ENCODE measurements at regions not wholly inside any gene's neighbourhood (a gene's known extent, or its start where the extent isn't known, plus 50 kb on each side); places are given as distances from the start of the nearest gene placed in this dataset.

DNA sequence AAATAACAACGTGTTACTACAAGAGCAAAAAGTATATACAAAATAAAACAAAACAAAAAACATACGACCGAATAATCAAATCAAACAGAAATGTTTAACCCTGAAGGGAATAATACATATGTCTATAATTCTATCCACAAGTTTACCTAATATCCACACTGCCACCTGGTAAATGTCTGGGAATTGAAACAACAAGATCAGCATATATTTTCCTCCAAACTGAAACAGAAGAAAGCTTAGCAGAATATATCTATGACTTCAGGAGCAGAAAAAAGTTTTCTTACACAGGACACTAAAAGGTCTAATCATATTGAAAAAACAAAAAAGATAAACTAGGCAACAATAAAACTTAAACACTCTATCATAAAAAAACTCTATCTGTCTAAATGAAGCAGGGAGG, 404.0 kb downstream of the CDH11 start:
- H3K36me3 ChIP-seq (ENCODE audit: insufficient read depth, low read length): no peaks in the 10 kb centered on the region
- H2AFZ ChIP-seq (ENCODE audit: low read depth, low read length): no peak overlapping the region
- no peak overlapping the region for H3K9ac ChIP-seq (ENCODE audit: low read length)
- H3K79me2 ChIP-seq (replicated peaks; ENCODE audit: insufficient read depth, low read length): no peaks in the 10 kb centered on the region
- H3K4me2 ChIP-seq (ENCODE audit: low read length): no peak overlapping the region
- H3K27me3 ChIP-seq (ENCODE audit: insufficient read depth, low read depth, low read length): no peaks in the 10 kb centered on the region
- TF ChIP-seq EZH2 (IDR thresholded peaks at IDR 0.05; ENCODE audit: borderline replicate concordance, insufficient read depth, low read length, poor library complexity, severe bottlenecking): no peak
- no peak for TF ChIP-seq RAD21 (conservative IDR thresholded peaks at IDR 0.05)
- no peak for TF ChIP-seq TAF1 (IDR thresholded peaks at IDR 0.05; ENCODE audit: low read depth)
- TF ChIP-seq, protein P1, sequence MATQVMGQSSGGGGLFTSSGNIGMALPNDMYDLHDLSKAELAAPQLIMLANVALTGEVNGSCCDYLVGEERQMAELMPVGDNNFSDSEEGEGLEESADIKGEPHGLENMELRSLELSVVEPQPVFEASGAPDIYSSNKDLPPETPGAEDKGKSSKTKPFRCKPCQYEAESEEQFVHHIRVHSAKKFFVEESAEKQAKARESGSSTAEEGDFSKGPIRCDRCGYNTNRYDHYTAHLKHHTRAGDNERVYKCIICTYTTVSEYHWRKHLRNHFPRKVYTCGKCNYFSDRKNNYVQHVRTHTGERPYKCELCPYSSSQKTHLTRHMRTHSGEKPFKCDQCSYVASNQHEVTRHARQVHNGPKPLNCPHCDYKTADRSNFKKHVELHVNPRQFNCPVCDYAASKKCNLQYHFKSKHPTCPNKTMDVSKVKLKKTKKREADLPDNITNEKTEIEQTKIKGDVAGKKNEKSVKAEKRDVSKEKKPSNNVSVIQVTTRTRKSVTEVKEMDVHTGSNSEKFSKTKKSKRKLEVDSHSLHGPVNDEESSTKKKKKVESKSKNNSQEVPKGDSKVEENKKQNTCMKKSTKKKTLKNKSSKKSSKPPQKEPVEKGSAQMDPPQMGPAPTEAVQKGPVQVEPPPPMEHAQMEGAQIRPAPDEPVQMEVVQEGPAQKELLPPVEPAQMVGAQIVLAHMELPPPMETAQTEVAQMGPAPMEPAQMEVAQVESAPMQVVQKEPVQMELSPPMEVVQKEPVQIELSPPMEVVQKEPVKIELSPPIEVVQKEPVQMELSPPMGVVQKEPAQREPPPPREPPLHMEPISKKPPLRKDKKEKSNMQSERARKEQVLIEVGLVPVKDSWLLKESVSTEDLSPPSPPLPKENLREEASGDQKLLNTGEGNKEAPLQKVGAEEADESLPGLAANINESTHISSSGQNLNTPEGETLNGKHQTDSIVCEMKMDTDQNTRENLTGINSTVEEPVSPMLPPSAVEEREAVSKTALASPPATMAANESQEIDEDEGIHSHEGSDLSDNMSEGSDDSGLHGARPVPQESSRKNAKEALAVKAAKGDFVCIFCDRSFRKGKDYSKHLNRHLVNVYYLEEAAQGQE (IDR thresholded peaks at IDR 0.05; ENCODE audit: borderline replicate concordance): no peak
- no peak for TF ChIP-seq EP300 (conservative IDR thresholded peaks at IDR 0.05; ENCODE audit: poor library complexity, severe bottlenecking)
- no peak for TF ChIP-seq POLR2AphosphoS5 (IDR thresholded peaks at IDR 0.05)
- no peak for TF ChIP-seq MXI1 (conservative IDR thresholded peaks at IDR 0.05; ENCODE audit: poor library complexity, severe bottlenecking)
- TF ChIP-seq, protein P2, sequence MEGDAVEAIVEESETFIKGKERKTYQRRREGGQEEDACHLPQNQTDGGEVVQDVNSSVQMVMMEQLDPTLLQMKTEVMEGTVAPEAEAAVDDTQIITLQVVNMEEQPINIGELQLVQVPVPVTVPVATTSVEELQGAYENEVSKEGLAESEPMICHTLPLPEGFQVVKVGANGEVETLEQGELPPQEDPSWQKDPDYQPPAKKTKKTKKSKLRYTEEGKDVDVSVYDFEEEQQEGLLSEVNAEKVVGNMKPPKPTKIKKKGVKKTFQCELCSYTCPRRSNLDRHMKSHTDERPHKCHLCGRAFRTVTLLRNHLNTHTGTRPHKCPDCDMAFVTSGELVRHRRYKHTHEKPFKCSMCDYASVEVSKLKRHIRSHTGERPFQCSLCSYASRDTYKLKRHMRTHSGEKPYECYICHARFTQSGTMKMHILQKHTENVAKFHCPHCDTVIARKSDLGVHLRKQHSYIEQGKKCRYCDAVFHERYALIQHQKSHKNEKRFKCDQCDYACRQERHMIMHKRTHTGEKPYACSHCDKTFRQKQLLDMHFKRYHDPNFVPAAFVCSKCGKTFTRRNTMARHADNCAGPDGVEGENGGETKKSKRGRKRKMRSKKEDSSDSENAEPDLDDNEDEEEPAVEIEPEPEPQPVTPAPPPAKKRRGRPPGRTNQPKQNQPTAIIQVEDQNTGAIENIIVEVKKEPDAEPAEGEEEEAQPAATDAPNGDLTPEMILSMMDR (IDR thresholded peaks at IDR 0.05; ENCODE audit: poor library complexity, severe bottlenecking): no peak
- no peak for TF ChIP-seq SMC3 (conservative IDR thresholded peaks at IDR 0.05; ENCODE audit: poor library complexity)
- H4K20me1 ChIP-seq (ENCODE audit: insufficient read depth): no peaks in the 10 kb centered on the region
- no peak overlapping the region for H3K27ac ChIP-seq (ENCODE audit: low read length)
- no peaks in the 10 kb centered on the region for H3K9me3 ChIP-seq (ENCODE audit: low read length)
- no peaks in the 10 kb centered on the region for H3K9me2 ChIP-seq (ENCODE audit: insufficient read depth, low read length)
- H3F3A ChIP-seq (ENCODE audit: insufficient read depth, low read length, poor library complexity, severe bottlenecking): no peaks in the 10 kb centered on the region
- H3K4me3 ChIP-seq (ENCODE audit: low read length): no peak overlapping the region

DNA sequence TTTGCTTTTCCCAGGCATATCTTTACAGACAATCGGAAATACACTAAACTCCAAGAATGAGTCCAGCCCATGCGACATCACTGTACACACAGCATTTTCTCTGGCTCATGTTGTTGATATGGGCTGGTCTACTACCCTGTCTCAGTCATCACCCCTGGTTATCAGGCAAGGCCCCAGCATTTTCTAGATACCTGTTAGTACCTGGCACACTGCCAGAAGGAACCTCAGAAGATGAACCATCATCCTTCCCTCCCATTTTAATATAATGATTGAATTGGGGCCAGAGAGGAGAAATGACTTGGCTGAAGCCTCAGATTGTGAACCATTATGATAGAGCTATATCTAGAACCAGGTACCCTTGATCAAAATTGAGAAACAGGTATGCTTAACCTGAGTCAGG, 406.2 kb downstream of the CDH11 start:
- Histone ChIP-seq H3K36me3 (ENCODE audit: insufficient read depth, low read length) (no peaks in the 10 kb centered on the region), H3K4me3 (ENCODE audit: low read length) (no peak overlapping the region), H4K20me1 (ENCODE audit: insufficient read depth) (no peaks in the 10 kb centered on the region), H3K9me2 (ENCODE audit: insufficient read depth, low read length) (no peaks in the 10 kb centered on the region), H3K9me3 (ENCODE audit: low read length) (no peaks in the 10 kb centered on the region), H3K27me3 (ENCODE audit: insufficient read depth, low read depth, low read length) (no peaks in the 10 kb centered on the region), H3K79me2 (replicated peaks; ENCODE audit: insufficient read depth, low read length) (no peaks in the 10 kb centered on the region), H3K9ac (ENCODE audit: low read length) (no peak overlapping the region), H3K4me2 (ENCODE audit: low read length) (no peak overlapping the region), H2AFZ (ENCODE audit: low read depth, low read length) (no peak overlapping the region), H3K27ac (ENCODE audit: low read length) (no peak overlapping the region), H3F3A (ENCODE audit: insufficient read depth, low read length, poor library complexity, severe bottlenecking) (no peaks in the 10 kb centered on the region)
- TF ChIP-seq, protein P1 (IDR thresholded peaks at IDR 0.05; ENCODE audit: borderline replicate concordance): no peak
- no peak for TF ChIP-seq EZH2 (IDR thresholded peaks at IDR 0.05; ENCODE audit: borderline replicate concordance, insufficient read depth, low read length, poor library complexity, severe bottlenecking)
- no peak for TF ChIP-seq MXI1 (conservative IDR thresholded peaks at IDR 0.05; ENCODE audit: poor library complexity, severe bottlenecking)
- no peak for TF ChIP-seq RAD21 (conservative IDR thresholded peaks at IDR 0.05)
- TF ChIP-seq, protein P2 (IDR thresholded peaks at IDR 0.05; ENCODE audit: poor library complexity, severe bottlenecking): no peak
- TF ChIP-seq TAF1 (IDR thresholded peaks at IDR 0.05; ENCODE audit: low read depth): no peak
- no peak for TF ChIP-seq SMC3 (conservative IDR thresholded peaks at IDR 0.05; ENCODE audit: poor library complexity)
- TF ChIP-seq POLR2AphosphoS5 (IDR thresholded peaks at IDR 0.05): no peak
- no peak for TF ChIP-seq EP300 (conservative IDR thresholded peaks at IDR 0.05; ENCODE audit: poor library complexity, severe bottlenecking)
